ENCODE measurements at regions not wholly inside any gene's neighbourhood (a gene's known extent, or its start where the extent isn't known, plus 50 kb on each side); places are given as distances from the start of the nearest gene placed in this dataset.

DNA sequence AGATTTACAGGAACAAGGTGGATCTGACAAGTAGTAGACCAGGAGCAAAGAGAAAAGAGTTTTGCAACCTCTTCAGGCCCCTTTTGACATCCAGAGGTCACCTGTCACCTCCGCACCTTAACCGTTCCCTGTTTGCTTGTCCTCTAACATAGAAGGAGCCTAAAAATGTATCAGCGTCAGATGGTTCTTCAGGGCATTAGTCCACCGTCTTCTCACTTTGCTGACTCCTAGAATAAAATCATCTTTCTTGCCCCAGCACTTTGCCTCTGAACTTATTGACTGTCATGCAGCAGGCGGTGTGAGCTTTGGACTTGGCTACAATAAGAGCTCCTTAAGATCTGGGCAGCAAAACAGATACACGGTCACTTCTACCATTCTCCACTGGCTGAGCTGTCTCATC lies 339.7 kb upstream of the B3GAT1 start:
- Histone ChIP-seq H3K9me3 (ENCODE audit: control insufficient read depth in 2 of 3, insufficient read depth in 1 of 3, low read length in 3 of 3) (peaks cover 0 to 14% (median 0%) of the 10 kb centered on the region in 3 donors), H3K27me3 (ENCODE audit: control insufficient read depth, insufficient read depth, low read length) (no peaks in the 10 kb centered on the region), H3K9ac (ENCODE audit: low read length in 3 of 3) (no peak overlapping the region), H3K4me3 (ENCODE audit: low read length in 3 of 3) (no peak overlapping the region), H3K4me1 (ENCODE audit: control insufficient read depth in 2 of 3, insufficient read depth in 2 of 3, low read depth in 1 of 3, low read length in 3 of 3) (no peaks in the 10 kb centered on the region), H3K36me3 (ENCODE audit: control insufficient read depth in 2 of 3, insufficient read depth in 3 of 3, low read length in 3 of 3) (no peaks in the 10 kb centered on the region), H3K27ac (ENCODE audit: low read depth in 2 of 2, low read length in 2 of 2) (no peak overlapping the region)
- FAIRE-seq (no peak), DNase-seq (peak in 2 of 5 donors; percentile 8 to 25)
- intact Hi-C loops (cut with DNase I): no loop called here
- TF ChIP-seq, protein P1, sequence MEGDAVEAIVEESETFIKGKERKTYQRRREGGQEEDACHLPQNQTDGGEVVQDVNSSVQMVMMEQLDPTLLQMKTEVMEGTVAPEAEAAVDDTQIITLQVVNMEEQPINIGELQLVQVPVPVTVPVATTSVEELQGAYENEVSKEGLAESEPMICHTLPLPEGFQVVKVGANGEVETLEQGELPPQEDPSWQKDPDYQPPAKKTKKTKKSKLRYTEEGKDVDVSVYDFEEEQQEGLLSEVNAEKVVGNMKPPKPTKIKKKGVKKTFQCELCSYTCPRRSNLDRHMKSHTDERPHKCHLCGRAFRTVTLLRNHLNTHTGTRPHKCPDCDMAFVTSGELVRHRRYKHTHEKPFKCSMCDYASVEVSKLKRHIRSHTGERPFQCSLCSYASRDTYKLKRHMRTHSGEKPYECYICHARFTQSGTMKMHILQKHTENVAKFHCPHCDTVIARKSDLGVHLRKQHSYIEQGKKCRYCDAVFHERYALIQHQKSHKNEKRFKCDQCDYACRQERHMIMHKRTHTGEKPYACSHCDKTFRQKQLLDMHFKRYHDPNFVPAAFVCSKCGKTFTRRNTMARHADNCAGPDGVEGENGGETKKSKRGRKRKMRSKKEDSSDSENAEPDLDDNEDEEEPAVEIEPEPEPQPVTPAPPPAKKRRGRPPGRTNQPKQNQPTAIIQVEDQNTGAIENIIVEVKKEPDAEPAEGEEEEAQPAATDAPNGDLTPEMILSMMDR (IDR thresholded peaks at IDR 0.05; ENCODE audit: borderline replicate concordance, extremely low read depth, insufficient read depth): no peak

DNA sequence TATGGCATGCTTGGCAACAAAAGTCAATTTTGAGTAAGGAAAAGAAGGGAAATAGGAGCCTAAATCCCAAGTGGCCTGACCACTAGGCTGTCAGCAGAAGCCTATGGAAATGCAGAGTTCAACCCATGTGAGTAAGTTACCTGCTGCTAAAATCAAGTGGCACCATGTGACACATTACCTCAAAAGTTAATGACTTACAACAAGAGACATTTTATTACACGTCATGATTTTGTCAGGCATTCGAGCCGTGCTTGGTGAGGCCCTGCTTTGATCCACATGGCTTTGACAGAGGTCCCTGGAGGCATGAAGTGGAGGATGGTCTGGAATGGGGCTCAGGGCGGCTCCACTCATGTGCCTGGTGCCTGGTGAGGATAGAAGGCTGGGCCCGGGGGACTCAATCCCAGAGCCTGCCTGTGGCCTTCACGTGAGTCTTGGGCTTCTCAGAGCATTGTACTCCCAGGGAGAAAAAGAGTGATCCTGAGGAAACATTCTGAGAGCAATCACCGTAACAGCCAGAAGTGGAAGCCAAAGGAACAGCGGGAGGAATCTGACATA lies 339.1 kb upstream of the B3GAT1 start:
- H3K4me1 ChIP-seq (ENCODE audit: control insufficient read depth in 2 of 3, insufficient read depth in 2 of 3, low read depth in 1 of 3, low read length in 3 of 3): no peaks in the 10 kb centered on the region
- no peak overlapping the region for H3K9ac ChIP-seq (ENCODE audit: low read length in 3 of 3)
- FAIRE-seq (no peak), DNase-seq (peak in 2 of 5 donors; percentile 18 to 45)
- TF ChIP-seq, protein P1 (IDR thresholded peaks at IDR 0.05; ENCODE audit: borderline replicate concordance, extremely low read depth, insufficient read depth): no peak
- H3K9me3 ChIP-seq (ENCODE audit: control insufficient read depth in 2 of 3, insufficient read depth in 1 of 3, low read length in 3 of 3): peaks cover 0 to 14% (median 0%) of the 10 kb centered on the region in 3 donors
- H3K4me3 ChIP-seq (ENCODE audit: low read length in 3 of 3): no peak overlapping the region
- no peaks in the 10 kb centered on the region for H3K36me3 ChIP-seq (ENCODE audit: control insufficient read depth in 2 of 3, insufficient read depth in 3 of 3, low read length in 3 of 3)
- no peaks in the 10 kb centered on the region for H3K27me3 ChIP-seq (ENCODE audit: control insufficient read depth, insufficient read depth, low read length)
- no peak overlapping the region for H3K27ac ChIP-seq (ENCODE audit: low read depth in 2 of 2, low read length in 2 of 2)
- intact Hi-C loops (cut with DNase I): no loop called here

DNA sequence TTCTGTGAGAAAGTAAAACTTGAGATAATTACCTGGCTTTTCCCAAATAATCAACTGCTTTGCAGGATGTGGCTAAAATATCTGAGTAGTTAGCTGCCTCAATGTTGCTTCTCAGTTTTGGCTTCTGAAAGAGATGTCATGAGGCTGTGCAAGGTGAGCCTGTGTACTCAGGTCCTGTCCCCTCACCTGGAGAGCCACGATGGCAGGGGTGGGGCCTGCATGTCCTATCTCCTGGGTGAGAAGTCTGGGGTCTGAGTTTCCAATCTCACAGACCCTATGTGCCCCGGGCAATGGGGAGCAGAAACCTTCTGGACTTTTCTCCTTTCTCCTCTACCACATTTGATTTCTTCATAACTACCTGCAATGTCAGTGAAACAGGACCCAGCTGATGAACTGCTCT lies 338.6 kb upstream of the B3GAT1 start:
- intact Hi-C loops (cut with DNase I): no loop called here
- DNase-seq: peak in 1 of 5 donors; percentile 24
- Histone ChIP-seq H3K4me3 (ENCODE audit: low read length in 3 of 3) (no peak overlapping the region), H3K4me1 (ENCODE audit: control insufficient read depth in 2 of 3, insufficient read depth in 2 of 3, low read depth in 1 of 3, low read length in 3 of 3) (no peaks in the 10 kb centered on the region), H3K9ac (ENCODE audit: low read length in 3 of 3) (no peak overlapping the region), H3K36me3 (ENCODE audit: control insufficient read depth in 2 of 3, insufficient read depth in 3 of 3, low read length in 3 of 3) (no peaks in the 10 kb centered on the region), H3K27me3 (ENCODE audit: control insufficient read depth, insufficient read depth, low read length) (no peaks in the 10 kb centered on the region), H3K27ac (ENCODE audit: low read depth in 2 of 2, low read length in 2 of 2) (no peak overlapping the region), H3K9me3 (ENCODE audit: control insufficient read depth in 2 of 3, insufficient read depth in 1 of 3, low read length in 3 of 3) (peaks cover 0 to 14% (median 0%) of the 10 kb centered on the region in 3 donors)
- TF ChIP-seq, protein P1 (IDR thresholded peaks at IDR 0.05; ENCODE audit: borderline replicate concordance, extremely low read depth, insufficient read depth): no peak
- no peak for FAIRE-seq
